ENCODE measurements at regions not wholly inside any gene's neighbourhood (a gene's known extent, or its start where the extent isn't known, plus 50 kb on each side); places are given as distances from the start of the nearest gene placed in this dataset.
A peak's percentile ranks its signal among the peaks of the same experiment; 100 is the strongest.
"Not testable (repeated sequence)": the region's sequence is repeated elsewhere in the genome, so short reads cannot be mapped to it uniquely, and the experiment has no call there.

GRCh38 chr14:28305938-28306337 lies 460.6 kb upstream of the FOXG1 start:
- DNase-seq (ENCODE audit: low read depth) = no peak
- no peak for TF ChIP-seq CTCF (IDR thresholded peaks at IDR 0.05; ENCODE audit: insufficient read depth, low read depth, low read length, missing control alignments)

GRCh38 chr14:28307506-28307905 lies 459.1 kb upstream of the FOXG1 start:
- no peak overlapping the region for H3K4me3 ChIP-seq (ENCODE audit: low read length)
- no peak for DNase-seq (ENCODE audit: low read depth)
- no peak for TF ChIP-seq CTCF (IDR thresholded peaks at IDR 0.05; ENCODE audit: insufficient read depth, low read depth, low read length, missing control alignments)

More at GRCh38 chr14:28305938-28306337, 460.6 kb upstream of the FOXG1 start:
- no peak overlapping the region for H3K4me3 ChIP-seq (ENCODE audit: low read length)

GRCh38 chr14:28308734-28309133 lies 457.9 kb upstream of the FOXG1 start:
- peak; percentile 89 for DNase-seq (ENCODE audit: low read depth)
- no peak overlapping the region for H3K4me3 ChIP-seq (ENCODE audit: low read length)
- TF ChIP-seq CTCF (IDR thresholded peaks at IDR 0.05; ENCODE audit: insufficient read depth, low read depth, low read length, missing control alignments) = no peak

- not testable (repeated sequence) for H3K4me3 ChIP-seq (ENCODE audit: low read length)
Observed at GRCh38 chr14:28317890-28318675, 448.5 kb upstream of the FOXG1 start.

GRCh38 chr14:28321475-28322244 lies 444.9 kb upstream of the FOXG1 start:
- no peak overlapping the region for H3K4me3 ChIP-seq (ENCODE audit: low read length)
- no peak for TF ChIP-seq CTCF (IDR thresholded peaks at IDR 0.05; ENCODE audit: insufficient read depth, low read depth, low read length, missing control alignments)
- peak; percentile 62 for DNase-seq (ENCODE audit: low read depth)

More at GRCh38 chr14:28317890-28318675, 448.5 kb upstream of the FOXG1 start:
- not testable (repeated sequence) for DNase-seq (ENCODE audit: low read depth)

- no peak overlapping the region for H3K4me3 ChIP-seq (ENCODE audit: low read length)
- DNase-seq (ENCODE audit: low read depth) = no peak
- no peak for TF ChIP-seq CTCF (IDR thresholded peaks at IDR 0.05; ENCODE audit: insufficient read depth, low read depth, low read length, missing control alignments)
Observed at GRCh38 chr14:28323366-28323765, 443.2 kb upstream of the FOXG1 start.

- no peak for TF ChIP-seq CTCF (IDR thresholded peaks at IDR 0.05; ENCODE audit: insufficient read depth, low read depth, low read length, missing control alignments)
- DNase-seq (ENCODE audit: low read depth) = peak; percentile 26
- no peak overlapping the region for H3K4me3 ChIP-seq (ENCODE audit: low read length)
Observed at GRCh38 chr14:28323951-28324741, 442.4 kb upstream of the FOXG1 start.

All from epithelial cell of esophagus (primary cell).